ENCODE measurements at regions not wholly inside any gene's neighbourhood (a gene's known extent, or its start where the extent isn't known, plus 50 kb on each side); places are given as distances from the start of the nearest gene placed in this dataset.
"Not testable (repeated sequence)": the region's sequence is repeated elsewhere in the genome, so short reads cannot be mapped to it uniquely, and the experiment has no call there.

DNA sequence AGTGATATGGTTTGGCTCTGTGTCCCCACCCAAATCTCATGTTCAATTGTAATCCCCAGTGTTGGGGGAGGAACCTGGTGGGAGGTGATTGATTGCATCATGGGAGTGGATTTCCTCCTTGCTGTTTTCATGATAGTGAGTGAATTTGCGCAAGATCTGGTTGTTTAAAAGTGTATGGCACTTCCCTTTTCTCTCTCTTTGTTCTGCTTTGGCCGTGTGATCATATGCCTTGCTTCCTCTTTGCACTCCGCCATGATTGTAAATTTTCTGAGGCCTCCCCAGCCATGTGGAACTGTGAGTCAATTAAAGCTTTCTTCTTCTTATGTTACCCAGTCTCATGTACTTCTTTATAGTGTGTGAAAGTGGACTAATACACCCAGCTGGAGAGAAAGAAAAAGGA is 113.0 kb upstream of the AADAT start:
- Histone ChIP-seq H3K4me1 (ENCODE audit: control insufficient read depth, insufficient read depth, low read length, poor library complexity, severe bottlenecking) (no peaks in the 10 kb centered on the region), H3K27ac (ENCODE audit: low read depth, low read length, severe bottlenecking) (no peak overlapping the region), H3K36me3 (ENCODE audit: control insufficient read depth, insufficient read depth, low read length) (no peaks in the 10 kb centered on the region), H3K4me3 (ENCODE audit: extremely low read depth, insufficient read depth, low read length, poor library complexity, severe bottlenecking) (no peak overlapping the region), H3K9me3 (ENCODE audit: control insufficient read depth, low read length) (no peaks in the 10 kb centered on the region)
- no CpG with 5 or more reads among the region's 3 CpGs for WGBS, 2 experiments (ENCODE audit: insufficient coverage in 2 of 2)

DNA sequence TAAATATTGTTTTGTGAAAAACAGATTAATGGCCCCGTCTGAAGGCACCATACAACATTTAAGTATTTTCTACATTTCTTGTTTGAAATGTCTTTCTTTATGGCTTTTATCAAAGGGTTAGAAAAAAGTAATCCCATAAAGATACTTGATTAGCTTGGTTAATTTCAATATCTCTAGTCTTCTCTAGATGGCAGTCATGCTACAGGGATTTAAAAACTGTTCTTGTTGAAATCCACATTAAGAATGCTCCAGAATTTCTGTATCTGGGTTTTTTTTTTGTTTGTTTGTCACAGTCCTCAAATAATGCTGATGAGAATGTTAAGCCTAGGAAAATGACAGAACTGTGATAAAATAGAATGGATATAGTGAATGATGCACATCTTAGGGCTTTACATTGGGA is 109.0 kb upstream of the AADAT start:
- Histone ChIP-seq H3K9me3 (ENCODE audit: control insufficient read depth, low read length) (no peaks in the 10 kb centered on the region), H3K36me3 (ENCODE audit: control insufficient read depth, insufficient read depth, low read length) (no peaks in the 10 kb centered on the region), H3K4me3 (ENCODE audit: extremely low read depth, insufficient read depth, low read length, poor library complexity, severe bottlenecking) (no peak overlapping the region), H3K27ac (ENCODE audit: low read depth, low read length, severe bottlenecking) (no peak overlapping the region), H3K4me1 (ENCODE audit: control insufficient read depth, insufficient read depth, low read length, poor library complexity, severe bottlenecking) (no peaks in the 10 kb centered on the region)
- no CpG with 5 or more reads among the region's 1 CpG for WGBS, 2 experiments (ENCODE audit: insufficient coverage in 2 of 2)

DNA sequence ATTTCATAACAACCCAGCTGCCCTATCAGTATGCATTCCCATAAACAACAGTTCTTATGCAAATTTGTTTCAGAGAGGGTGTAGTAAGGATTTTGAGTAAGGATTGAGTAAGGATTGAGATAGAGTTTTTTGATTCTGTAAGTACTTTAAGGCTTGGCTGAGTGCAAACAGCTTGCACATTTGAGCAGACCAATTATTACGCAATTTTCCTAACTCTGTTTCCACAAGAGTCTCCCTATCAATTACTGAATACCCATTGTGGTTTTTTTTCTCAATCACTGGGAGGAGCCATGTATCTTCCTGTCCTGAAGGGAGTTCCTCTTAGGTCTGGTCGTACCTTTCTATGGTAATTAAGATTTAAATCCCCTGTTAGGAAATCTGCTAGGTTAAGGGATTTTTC is 105.0 kb upstream of the AADAT start:
- 86 to 100% methylated on average over 1 of the region's 2 CpGs for WGBS, 2 experiments (ENCODE audit: insufficient coverage in 2 of 2)
- H3K27ac ChIP-seq (ENCODE audit: low read depth, low read length, severe bottlenecking); H3K4me3 ChIP-seq (ENCODE audit: extremely low read depth, insufficient read depth, low read length, poor library complexity, severe bottlenecking); H3K4me1 ChIP-seq (ENCODE audit: control insufficient read depth, insufficient read depth, low read length, poor library complexity, severe bottlenecking); H3K9me3 ChIP-seq (ENCODE audit: control insufficient read depth, low read length); H3K36me3 ChIP-seq (ENCODE audit: control insufficient read depth, insufficient read depth, low read length): not testable (repeated sequence)

DNA sequence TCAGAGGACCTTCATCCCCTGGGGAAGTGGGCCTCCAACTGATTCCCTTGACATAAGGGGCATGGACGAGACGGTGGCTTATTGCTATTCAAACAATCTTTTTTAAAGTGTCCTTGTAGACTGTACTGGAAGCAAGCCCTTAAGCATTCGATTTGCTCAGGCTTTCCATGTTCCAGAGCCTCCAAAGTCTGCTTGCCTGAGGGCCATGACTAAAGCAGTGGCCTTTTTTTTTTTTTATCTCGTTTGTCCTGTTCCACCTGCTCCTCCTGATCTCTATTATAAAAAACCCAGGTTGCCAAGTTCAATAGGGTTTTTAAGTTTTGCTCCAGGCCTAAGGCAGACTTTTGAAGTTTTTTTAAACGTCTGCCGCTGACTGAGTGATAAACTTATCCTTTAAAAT is 103.7 kb upstream of the AADAT start:
- WGBS, 2 experiments (ENCODE audit: insufficient coverage in 2 of 2), result 74 to 84% methylated on average over 3 to 5 of the region's 6 CpGs
- Histone ChIP-seq H3K4me3 (ENCODE audit: extremely low read depth, insufficient read depth, low read length, poor library complexity, severe bottlenecking) (no peak overlapping the region), H3K36me3 (ENCODE audit: control insufficient read depth, insufficient read depth, low read length) (no peaks in the 10 kb centered on the region), H3K27ac (ENCODE audit: low read depth, low read length, severe bottlenecking) (no peak overlapping the region), H3K4me1 (ENCODE audit: control insufficient read depth, insufficient read depth, low read length, poor library complexity, severe bottlenecking) (no peaks in the 10 kb centered on the region), H3K9me3 (ENCODE audit: control insufficient read depth, low read length) (no peaks in the 10 kb centered on the region)

DNA sequence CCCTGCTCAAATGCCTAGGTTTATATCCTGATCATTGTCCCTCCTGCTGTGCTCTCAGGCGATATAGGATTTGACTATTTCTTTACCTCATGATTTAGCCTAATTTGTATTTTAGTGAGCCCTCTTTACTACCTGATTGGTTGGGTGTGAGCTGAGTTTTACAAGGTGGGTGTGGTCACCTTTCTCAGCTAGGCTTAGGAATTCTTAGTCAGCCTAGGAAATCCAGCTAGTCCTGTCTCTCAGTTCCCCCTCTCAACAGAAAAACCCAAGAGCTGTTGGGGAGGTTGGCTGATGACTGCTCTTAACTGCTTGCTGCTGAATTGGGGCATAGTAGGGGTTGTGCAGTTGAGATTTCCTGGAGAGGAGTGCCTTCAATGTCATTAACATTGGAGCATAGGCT is 100.5 kb upstream of the AADAT start:
- H3K4me1 ChIP-seq (ENCODE audit: control insufficient read depth, insufficient read depth, low read length, poor library complexity, severe bottlenecking), result no peaks in the 10 kb centered on the region
- H3K36me3 ChIP-seq (ENCODE audit: control insufficient read depth, insufficient read depth, low read length), result no peaks in the 10 kb centered on the region
- no peaks in the 10 kb centered on the region for H3K9me3 ChIP-seq (ENCODE audit: control insufficient read depth, low read length)
- no CpG with 5 or more reads among the region's 1 CpG for WGBS, 2 experiments (ENCODE audit: insufficient coverage in 2 of 2)
- no peak overlapping the region for H3K4me3 ChIP-seq (ENCODE audit: extremely low read depth, insufficient read depth, low read length, poor library complexity, severe bottlenecking)
- no peak overlapping the region for H3K27ac ChIP-seq (ENCODE audit: low read depth, low read length, severe bottlenecking)

DNA sequence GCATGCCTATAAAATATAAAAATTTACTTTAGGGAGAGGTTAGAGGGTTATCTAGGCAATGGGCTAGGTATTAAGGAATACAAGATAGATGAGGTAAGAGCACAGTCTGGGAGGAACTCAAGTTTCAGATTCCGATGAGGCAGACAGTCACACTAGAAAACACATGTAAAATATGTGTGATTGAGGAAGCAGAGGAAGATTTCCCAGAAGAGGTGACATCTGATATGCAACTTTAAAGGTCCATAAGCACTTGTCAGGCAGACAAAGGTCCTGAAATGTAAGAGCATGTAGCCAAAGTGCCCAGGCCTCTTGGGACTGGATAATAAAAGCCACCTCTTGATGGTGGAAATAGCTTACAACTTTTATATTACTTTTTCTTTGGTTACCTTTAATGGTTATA is 81.1 kb upstream of the AADAT start:
- 71% methylated on average over 1 of the region's 1 CpG; no CpG with 5 or more reads in 1 of the 2 experiments for WGBS, 2 experiments (ENCODE audit: insufficient coverage in 2 of 2)
- Histone ChIP-seq H3K27ac (ENCODE audit: low read depth, low read length, severe bottlenecking) (no peak overlapping the region), H3K36me3 (ENCODE audit: control insufficient read depth, insufficient read depth, low read length) (no peaks in the 10 kb centered on the region), H3K9me3 (ENCODE audit: control insufficient read depth, low read length) (no peaks in the 10 kb centered on the region), H3K4me3 (ENCODE audit: extremely low read depth, insufficient read depth, low read length, poor library complexity, severe bottlenecking) (no peak overlapping the region), H3K4me1 (ENCODE audit: control insufficient read depth, insufficient read depth, low read length, poor library complexity, severe bottlenecking) (no peaks in the 10 kb centered on the region)

DNA sequence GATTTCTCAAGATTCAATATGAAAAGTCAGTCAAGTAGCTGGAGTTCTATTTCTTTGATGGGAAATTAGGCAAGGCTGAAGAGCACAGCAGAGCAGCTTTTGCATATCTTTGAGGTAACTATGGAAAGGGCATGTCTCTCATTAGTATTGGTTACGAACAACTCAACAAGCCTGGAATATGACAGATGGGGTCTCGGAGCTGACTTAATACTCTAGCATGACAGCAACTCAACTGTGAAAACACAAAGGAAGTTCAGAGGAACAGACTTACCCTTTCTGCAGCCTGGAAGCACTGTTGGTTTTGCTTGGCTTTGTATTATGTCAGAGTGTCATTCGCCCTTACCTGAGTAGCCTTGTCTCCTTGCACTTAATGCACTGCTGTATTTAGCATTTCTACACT is 79.9 kb upstream of the AADAT start:
- WGBS, 2 experiments (ENCODE audit: insufficient coverage in 2 of 2), result 80 to 100% methylated on average over 2 to 3 of the region's 3 CpGs
- no peaks in the 10 kb centered on the region for H3K9me3 ChIP-seq (ENCODE audit: control insufficient read depth, low read length)
- no peaks in the 10 kb centered on the region for H3K36me3 ChIP-seq (ENCODE audit: control insufficient read depth, insufficient read depth, low read length)
- no peak overlapping the region for H3K4me3 ChIP-seq (ENCODE audit: extremely low read depth, insufficient read depth, low read length, poor library complexity, severe bottlenecking)
- H3K27ac ChIP-seq (ENCODE audit: low read depth, low read length, severe bottlenecking), result no peak overlapping the region
- no peaks in the 10 kb centered on the region for H3K4me1 ChIP-seq (ENCODE audit: control insufficient read depth, insufficient read depth, low read length, poor library complexity, severe bottlenecking)

DNA sequence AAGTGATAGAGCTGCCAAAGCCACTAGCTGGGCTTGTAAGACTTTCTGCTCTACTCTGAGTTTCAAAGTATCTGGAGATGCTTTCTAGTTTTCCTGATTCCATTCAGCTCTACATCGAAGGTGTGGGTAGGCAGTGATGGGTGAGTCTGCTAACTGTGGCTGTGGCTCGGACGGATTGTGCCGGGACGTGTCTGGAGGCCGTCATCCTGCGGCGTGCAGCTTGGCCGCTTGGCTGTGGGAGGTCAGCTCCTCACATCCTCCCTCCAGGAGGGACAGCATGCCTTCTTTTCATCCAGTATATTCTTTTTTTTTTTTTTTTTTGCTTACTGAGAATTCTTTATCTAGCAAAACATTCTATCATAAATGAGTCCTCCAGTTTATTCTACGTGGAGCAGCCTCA is 77.9 kb upstream of the AADAT start:
- H3K9me3 ChIP-seq (ENCODE audit: control insufficient read depth, low read length), result no peaks in the 10 kb centered on the region
- no peaks in the 10 kb centered on the region for H3K36me3 ChIP-seq (ENCODE audit: control insufficient read depth, insufficient read depth, low read length)
- no peaks in the 10 kb centered on the region for H3K4me1 ChIP-seq (ENCODE audit: control insufficient read depth, insufficient read depth, low read length, poor library complexity, severe bottlenecking)
- WGBS, 2 experiments (ENCODE audit: insufficient coverage in 2 of 2), result 78 to 88% methylated on average over 8 of the region's 10 CpGs
- H3K27ac ChIP-seq (ENCODE audit: low read depth, low read length, severe bottlenecking), result no peak overlapping the region
- no peak overlapping the region for H3K4me3 ChIP-seq (ENCODE audit: extremely low read depth, insufficient read depth, low read length, poor library complexity, severe bottlenecking)

DNA sequence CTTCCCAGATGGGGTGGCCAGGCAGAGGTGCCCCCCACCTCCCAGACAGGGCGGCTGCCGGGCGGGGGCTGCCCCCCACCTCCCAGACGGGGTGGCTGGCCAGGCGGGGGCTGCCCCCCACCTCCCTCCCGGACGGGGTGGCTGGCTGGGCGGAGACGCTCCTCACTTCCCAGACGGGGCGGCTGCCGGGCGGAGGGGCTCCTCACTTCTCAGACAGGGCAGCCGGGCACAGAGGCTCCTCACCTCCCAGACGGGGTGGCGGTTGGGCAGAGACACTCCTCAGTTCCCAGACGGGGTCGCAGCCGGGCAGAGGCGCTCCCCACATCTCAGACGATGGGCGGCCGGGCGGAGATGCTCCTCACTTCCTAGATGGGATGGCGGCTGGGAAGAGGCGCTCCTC is 76.4 kb upstream of the AADAT start:
- not testable (repeated sequence) for H3K9me3 ChIP-seq (ENCODE audit: control insufficient read depth, low read length); H3K36me3 ChIP-seq (ENCODE audit: control insufficient read depth, insufficient read depth, low read length); H3K4me3 ChIP-seq (ENCODE audit: extremely low read depth, insufficient read depth, low read length, poor library complexity, severe bottlenecking); H3K27ac ChIP-seq (ENCODE audit: low read depth, low read length, severe bottlenecking); H3K4me1 ChIP-seq (ENCODE audit: control insufficient read depth, insufficient read depth, low read length, poor library complexity, severe bottlenecking)
- 100% methylated on average over 1 to 2 of the region's 26 CpGs for WGBS, 2 experiments (ENCODE audit: insufficient coverage in 2 of 2)

DNA sequence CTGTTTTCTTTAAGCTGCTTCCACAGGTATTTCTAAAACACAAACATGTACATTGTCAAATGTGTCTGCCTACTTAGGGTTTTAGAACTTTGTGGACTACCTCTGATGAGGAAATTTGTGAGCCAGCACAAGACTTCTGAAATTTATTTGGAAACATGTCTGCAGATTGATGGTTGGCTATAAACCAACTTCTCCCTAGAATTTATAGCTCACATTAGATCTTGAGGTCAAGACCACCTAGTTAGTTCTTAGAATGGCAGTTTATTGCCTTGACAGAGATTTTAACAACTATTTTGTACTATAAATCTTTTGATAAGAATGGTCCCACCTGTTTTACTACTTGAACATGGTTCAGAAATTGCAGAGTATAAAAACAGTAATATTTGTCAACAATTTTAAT is 72.7 kb upstream of the AADAT start:
- H3K9me3 ChIP-seq (ENCODE audit: control insufficient read depth, low read length), result no peaks in the 10 kb centered on the region
- no peak overlapping the region for H3K27ac ChIP-seq (ENCODE audit: low read depth, low read length, severe bottlenecking)
- no peaks in the 10 kb centered on the region for H3K36me3 ChIP-seq (ENCODE audit: control insufficient read depth, insufficient read depth, low read length)
- no peak overlapping the region for H3K4me3 ChIP-seq (ENCODE audit: extremely low read depth, insufficient read depth, low read length, poor library complexity, severe bottlenecking)
- no peaks in the 10 kb centered on the region for H3K4me1 ChIP-seq (ENCODE audit: control insufficient read depth, insufficient read depth, low read length, poor library complexity, severe bottlenecking)

DNA sequence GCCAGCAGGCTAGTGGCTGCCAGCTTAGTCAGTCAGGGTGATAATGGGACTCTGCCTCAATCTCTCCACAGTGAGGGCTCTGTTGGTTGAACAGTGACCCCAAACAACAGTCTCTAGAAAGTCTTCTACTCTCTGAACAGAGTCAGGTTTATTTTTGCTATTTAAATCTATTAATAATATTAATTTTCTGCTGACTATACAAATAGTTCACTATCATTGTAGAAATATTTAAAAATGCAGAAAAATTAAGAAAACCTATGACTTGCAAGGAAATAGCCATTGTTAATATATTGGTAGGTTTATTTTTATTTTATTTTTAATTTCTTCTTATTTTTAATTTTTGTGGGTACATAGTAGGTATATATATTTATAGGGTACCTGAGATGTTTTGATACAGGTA is 67.9 kb upstream of the AADAT start:
- Histone ChIP-seq H3K4me1 (ENCODE audit: control insufficient read depth, insufficient read depth, low read length, poor library complexity, severe bottlenecking) (no peaks in the 10 kb centered on the region), H3K9me3 (ENCODE audit: control insufficient read depth, low read length) (no peaks in the 10 kb centered on the region), H3K36me3 (ENCODE audit: control insufficient read depth, insufficient read depth, low read length) (no peaks in the 10 kb centered on the region), H3K27ac (ENCODE audit: low read depth, low read length, severe bottlenecking) (no peak overlapping the region), H3K4me3 (ENCODE audit: extremely low read depth, insufficient read depth, low read length, poor library complexity, severe bottlenecking) (no peak overlapping the region)

DNA sequence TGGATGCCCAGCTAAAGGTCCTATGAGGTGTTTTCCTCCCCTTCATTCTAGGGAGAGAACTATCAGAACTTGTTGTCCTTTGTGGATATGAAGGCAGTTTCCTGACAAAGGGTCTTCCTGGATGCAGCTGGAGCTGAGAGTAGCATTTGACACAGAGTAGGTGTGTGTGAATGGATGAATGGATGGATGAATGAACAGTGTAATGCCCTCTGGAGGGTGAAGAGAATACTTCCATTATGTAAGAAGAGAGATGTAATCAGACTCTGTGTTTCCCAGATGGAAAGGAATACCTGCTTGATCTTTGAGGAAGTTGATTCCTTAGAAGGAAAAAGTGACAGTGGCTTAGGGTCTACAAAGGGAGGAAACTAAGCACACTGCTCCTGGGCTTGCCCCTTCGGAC is 55.4 kb upstream of the AADAT start:
- no peak overlapping the region for H3K4me3 ChIP-seq (ENCODE audit: extremely low read depth, insufficient read depth, low read length, poor library complexity, severe bottlenecking)
- no peaks in the 10 kb centered on the region for H3K9me3 ChIP-seq (ENCODE audit: control insufficient read depth, low read length)
- 63% methylated on average over 1 of the region's 1 CpG; no CpG with 5 or more reads in 1 of the 2 experiments for WGBS, 2 experiments (ENCODE audit: insufficient coverage in 2 of 2)
- H3K4me1 ChIP-seq (ENCODE audit: control insufficient read depth, insufficient read depth, low read length, poor library complexity, severe bottlenecking), result no peaks in the 10 kb centered on the region
- no peak overlapping the region for H3K27ac ChIP-seq (ENCODE audit: low read depth, low read length, severe bottlenecking)
- no peaks in the 10 kb centered on the region for H3K36me3 ChIP-seq (ENCODE audit: control insufficient read depth, insufficient read depth, low read length)

All from mesodermal cell (in vitro differentiated cells).